ENCODE measurements at regions not wholly inside any gene's neighbourhood (a gene's known extent, or its start where the extent isn't known, plus 50 kb on each side); places are given as distances from the start of the nearest gene placed in this dataset.

- no peak for DNase-seq (ENCODE audit: low read depth)
- TF ChIP-seq POLR2A (IDR thresholded peaks at IDR 0.05; ENCODE audit: extremely low read depth, insufficient read length) (no peak), MYC (IDR thresholded peaks at IDR 0.05; ENCODE audit: low read depth, low read length) (no peak), CTCF (IDR thresholded peaks at IDR 0.05; ENCODE audit: low read depth, low read length) (no peak), MAX (IDR thresholded peaks at IDR 0.05; ENCODE audit: low read depth, low read length) (no peak)
- H3K4me3 ChIP-seq (ENCODE audit: low read depth, low read length), result no peak overlapping the region
These were observed 245.2 kb upstream of the DACH1 start for GRCh38 chr13:72112216-72112615.

- H3K4me3 ChIP-seq (ENCODE audit: low read depth, low read length), result no peak overlapping the region
- no peak for DNase-seq (ENCODE audit: low read depth)
- TF ChIP-seq CTCF (IDR thresholded peaks at IDR 0.05; ENCODE audit: low read depth, low read length), result no peak
- TF ChIP-seq MYC (IDR thresholded peaks at IDR 0.05; ENCODE audit: low read depth, low read length), result no peak
- TF ChIP-seq MAX (IDR thresholded peaks at IDR 0.05; ENCODE audit: low read depth, low read length), result no peak
- TF ChIP-seq POLR2A (IDR thresholded peaks at IDR 0.05; ENCODE audit: extremely low read depth, insufficient read length), result no peak
These were observed 242.9 kb upstream of the DACH1 start for GRCh38 chr13:72109863-72110262.

- no peak for DNase-seq (ENCODE audit: low read depth)
- TF ChIP-seq MAX (IDR thresholded peaks at IDR 0.05; ENCODE audit: low read depth, low read length) (no peak), CTCF (IDR thresholded peaks at IDR 0.05; ENCODE audit: low read depth, low read length) (no peak), MYC (IDR thresholded peaks at IDR 0.05; ENCODE audit: low read depth, low read length) (no peak), POLR2A (IDR thresholded peaks at IDR 0.05; ENCODE audit: extremely low read depth, insufficient read length) (no peak)
- no peak overlapping the region for H3K4me3 ChIP-seq (ENCODE audit: low read depth, low read length)
These were observed 237.7 kb upstream of the DACH1 start for GRCh38 chr13:72104656-72105180.

GRCh38 chr13:72101768-72102400, 234.9 kb upstream of the DACH1 start:
- H3K4me3 ChIP-seq (ENCODE audit: low read depth, low read length), result no peak overlapping the region
- DNase-seq (ENCODE audit: low read depth), result no peak
- TF ChIP-seq MYC (IDR thresholded peaks at IDR 0.05; ENCODE audit: low read depth, low read length) (no peak), MAX (IDR thresholded peaks at IDR 0.05; ENCODE audit: low read depth, low read length) (no peak), CTCF (IDR thresholded peaks at IDR 0.05; ENCODE audit: low read depth, low read length) (no peak), POLR2A (IDR thresholded peaks at IDR 0.05; ENCODE audit: extremely low read depth, insufficient read length) (no peak)

GRCh38 chr13:72100339-72100738, 233.3 kb upstream of the DACH1 start:
- H3K4me3 ChIP-seq (ENCODE audit: low read depth, low read length), result no peak overlapping the region
- no peak for TF ChIP-seq MAX (IDR thresholded peaks at IDR 0.05; ENCODE audit: low read depth, low read length)
- no peak for TF ChIP-seq CTCF (IDR thresholded peaks at IDR 0.05; ENCODE audit: low read depth, low read length)
- no peak for TF ChIP-seq POLR2A (IDR thresholded peaks at IDR 0.05; ENCODE audit: extremely low read depth, insufficient read length)
- no peak for TF ChIP-seq MYC (IDR thresholded peaks at IDR 0.05; ENCODE audit: low read depth, low read length)
- DNase-seq (ENCODE audit: low read depth), result no peak
